NCI-H2081 (cell line): ENCODE measurements at regions not wholly inside any gene's neighbourhood (a gene's known extent, or its start where the extent isn't known, plus 50 kb on each side); places are given as distances from the start of the nearest gene placed in this dataset.
"Not testable (repeated sequence)": the region's sequence is repeated elsewhere in the genome, so short reads cannot be mapped to it uniquely, and the experiment has no call there.

Source experiments
- DNase-seq, 2 experiments: peaks; one replicate each; lab custom pipeline; 2025; lab: John Stamatoyannopoulos, UW

DNA sequence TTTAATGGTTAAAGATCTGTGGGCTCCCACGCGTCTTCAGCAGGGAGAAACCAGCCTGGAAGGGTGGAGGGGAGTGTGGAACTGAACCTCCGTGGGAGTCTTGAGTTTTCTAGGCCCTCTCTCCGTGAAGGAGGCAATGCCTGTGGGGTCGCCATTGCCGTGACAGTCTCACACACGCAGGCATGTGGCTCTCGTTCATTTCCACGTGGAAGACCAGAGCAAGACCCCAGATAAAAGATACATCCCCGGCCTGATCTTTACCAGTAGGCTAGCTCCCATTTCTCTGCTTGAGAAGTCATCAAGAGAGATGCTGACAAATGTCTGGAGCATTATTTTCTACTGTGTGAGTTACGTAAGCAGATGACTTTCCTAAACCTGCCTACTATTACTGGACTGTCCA lies 491.7 kb upstream of the LMO3 start:
- no peak for DNase-seq

DNA sequence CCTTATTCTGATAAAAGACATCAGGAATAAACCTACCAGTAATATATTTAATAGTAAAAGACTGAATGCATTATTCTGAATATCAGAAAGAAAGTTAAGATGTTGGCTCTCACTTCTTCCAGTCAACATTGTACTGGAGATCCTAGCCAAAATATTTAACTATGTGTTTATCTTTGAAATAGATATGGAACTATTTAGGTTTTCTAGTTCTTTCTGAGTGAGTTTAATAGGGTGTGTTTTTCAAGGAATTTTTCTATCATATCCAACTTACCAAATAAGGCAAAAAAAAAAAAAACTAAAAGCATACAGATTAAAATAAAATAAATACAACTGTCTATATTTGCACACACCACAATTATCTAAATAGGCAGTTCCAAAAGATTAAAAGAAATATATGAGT lies 478.9 kb upstream of the LMO3 start:
- no peak for DNase-seq

GRCh38 chr12:17079251-17079909 lies 473.4 kb upstream of the LMO3 start:
- peak in 1 of 2 experiments; percentile 34 for DNase-seq

DNA sequence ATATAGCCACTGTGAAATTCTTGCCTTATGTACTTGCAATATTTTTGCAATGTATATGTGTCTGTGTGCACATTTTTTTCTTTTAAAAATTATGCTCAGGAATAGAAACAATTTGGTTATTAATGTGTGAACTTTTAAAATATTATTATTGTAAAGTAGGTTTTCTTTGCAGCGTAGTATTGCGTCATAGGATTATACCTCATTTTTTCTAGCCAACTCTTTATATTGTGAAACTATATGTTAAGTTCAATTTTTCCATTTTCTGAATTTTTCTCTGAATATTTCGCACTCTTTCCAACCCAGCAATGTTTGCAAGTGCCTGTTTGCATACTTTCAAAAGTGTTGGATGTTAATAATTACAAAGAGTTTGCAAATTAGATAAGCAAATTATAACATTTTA lies 471.6 kb upstream of the LMO3 start:
- DNase-seq, result no peak

DNA sequence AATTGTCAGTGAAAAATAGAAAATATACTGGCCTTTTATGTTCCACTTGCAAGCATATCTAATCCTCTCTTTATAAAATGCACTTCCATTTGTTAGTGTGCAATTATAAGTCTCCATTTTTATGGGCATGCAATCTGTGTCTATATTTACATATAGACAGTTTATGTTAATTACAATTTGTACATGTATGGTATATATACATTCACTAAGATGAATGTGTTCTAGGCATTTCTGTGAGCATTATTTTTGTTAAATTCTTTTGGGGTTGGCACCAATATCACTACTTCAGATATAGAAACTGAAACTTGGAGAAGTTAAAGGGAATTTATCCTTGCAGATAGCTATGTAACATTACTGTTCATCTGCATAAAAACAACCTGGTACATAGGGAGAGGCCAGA lies 470.8 kb upstream of the LMO3 start:
- DNase-seq, result peak in 1 of 2 experiments; percentile 42

GRCh38 chr12:17076028-17076744 lies 470.2 kb upstream of the LMO3 start:
- DNase-seq, result peak; percentile 71 to 89

DNA sequence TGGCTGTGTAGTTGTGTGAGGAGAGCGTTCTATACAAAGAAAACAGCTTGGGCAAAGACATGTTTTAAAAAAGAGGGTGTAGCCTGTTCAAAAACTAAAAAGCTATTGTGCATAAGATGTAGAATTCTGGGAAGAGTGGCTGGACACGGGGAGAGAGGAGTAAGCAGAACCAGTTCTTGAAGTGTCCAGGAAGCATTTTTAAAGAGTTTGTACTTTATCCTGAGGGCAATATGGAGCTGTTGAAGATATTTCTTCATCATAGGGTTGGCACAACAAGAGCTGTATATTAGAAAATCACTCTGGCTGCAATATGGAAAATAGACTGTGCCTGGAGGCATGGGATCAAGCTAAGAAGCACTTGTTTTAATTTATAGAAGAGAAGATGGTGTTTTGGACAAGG lies 458.9 kb upstream of the LMO3 start:
- DNase-seq, result no peak

DNA sequence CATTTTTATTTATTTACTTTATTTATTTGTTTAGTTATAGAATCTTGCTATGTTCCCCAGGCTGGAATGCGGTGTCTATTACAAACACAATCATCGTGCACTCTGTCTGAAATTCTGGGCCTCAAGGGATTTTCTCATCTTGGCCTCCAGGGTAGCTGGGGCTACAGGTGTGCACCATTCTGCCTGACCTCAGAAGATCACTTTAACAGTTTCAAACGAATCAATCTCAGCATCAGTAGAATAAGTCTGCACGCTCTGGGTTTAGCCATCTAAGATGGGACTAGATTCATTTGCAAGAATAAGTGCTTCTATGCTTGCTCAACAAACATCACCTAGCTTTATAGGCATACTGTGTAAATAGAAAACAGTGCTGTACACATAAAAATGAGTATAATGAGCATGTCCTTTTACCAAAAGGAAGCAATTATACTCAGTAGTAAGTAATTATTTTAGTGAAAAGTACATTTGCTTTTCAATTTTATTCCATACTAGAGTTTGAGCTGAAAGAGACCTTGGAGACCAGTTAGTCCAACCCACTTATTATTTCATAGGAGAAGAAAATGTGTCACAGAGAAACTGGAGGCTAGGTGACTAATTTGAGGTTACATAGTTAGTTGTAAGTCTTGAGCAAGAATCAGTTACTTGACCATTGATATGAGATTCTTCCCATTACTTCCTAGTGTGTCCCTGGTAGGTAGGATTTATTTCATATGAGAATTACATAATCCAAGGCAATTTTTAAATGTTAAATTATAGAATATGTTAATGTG lies 456.5 kb upstream of the LMO3 start:
- DNase-seq, result peak; percentile 64 to 96

DNA sequence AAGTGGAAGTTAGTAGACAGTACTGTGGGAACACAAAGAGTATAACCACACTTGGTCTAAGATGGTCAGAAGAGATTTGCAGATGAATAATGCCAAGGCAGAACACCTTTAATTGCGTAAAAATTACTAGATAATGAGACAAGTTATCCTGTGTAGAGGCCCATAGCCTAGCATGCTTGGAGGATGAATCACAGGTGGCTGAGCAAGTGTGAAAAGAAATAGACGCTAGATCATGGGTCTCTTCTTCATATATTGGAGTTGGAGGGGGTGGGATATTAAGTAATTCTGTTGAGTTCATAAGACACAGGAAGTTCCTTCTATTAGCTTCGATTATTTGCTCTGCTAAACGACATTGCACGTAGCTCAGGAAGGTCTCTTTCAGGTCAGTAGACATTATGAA lies 454.3 kb upstream of the LMO3 start:
- DNase-seq, result no peak

GRCh38 chr12:17056546-17056945 lies 450.6 kb upstream of the LMO3 start:
- DNase-seq, result no peak

DNA sequence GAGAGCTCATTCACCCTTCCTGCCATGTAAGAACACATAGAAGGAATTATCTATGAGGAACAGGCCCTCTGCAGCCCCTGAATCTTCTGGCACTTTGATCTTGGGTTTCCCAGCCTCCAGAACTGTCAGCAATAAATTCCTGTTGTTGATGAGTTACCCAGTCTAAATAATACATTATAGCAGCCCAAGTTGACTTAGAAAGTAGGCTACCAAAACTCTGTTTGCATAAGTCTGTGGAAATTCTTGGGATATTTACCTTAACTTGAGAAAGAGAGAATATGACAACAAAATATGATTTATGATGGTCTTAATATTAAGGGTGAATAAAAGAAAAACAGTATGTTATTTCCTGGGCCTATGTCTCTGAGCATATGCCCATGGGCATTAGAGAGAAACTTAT lies 433.0 kb upstream of the LMO3 start:
- no peak for DNase-seq

DNA sequence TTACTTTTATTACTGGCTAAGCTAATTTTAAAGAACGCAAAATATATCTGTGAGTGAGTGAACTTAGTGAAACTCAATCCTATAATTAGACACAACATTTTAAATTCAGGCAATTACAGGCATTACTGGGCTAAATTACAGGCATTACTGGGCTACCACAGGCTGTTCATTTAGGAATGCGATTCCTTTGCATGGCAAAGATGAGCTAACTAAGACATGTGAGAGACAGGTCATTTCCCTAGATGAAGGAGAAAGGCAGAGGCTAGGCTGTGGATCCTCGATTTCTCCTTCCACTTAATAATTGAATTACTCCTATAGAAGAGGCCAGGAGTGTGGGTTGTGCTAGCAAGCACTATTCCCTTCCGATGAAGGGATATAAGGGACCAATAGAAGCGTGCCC lies 429.4 kb upstream of the LMO3 start:
- peak in 1 of 2 experiments; percentile 28 for DNase-seq

GRCh38 chr12:17030338-17030737 lies 424.4 kb upstream of the LMO3 start:
- peak; percentile 15 to 89 for DNase-seq

DNA sequence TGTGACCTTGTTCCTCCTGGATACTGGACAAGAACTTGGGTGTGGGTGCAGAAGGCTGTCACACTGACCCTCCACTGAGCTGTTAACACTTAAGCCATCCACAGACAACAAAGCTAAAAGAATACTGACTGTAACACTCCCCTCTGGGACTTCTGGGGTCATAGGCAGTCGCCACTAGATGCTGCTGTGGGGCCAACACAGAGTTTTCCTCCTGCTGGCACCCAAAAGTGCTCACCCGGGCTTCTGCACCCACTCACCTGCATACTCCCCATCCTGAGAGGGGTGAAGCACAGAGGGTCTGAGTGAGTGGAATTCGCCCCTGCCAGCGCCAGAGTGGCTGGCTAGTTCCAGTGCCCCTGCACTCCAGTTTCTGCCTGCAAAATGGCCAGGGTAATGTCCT lies 422.4 kb upstream of the LMO3 start:
- DNase-seq, result peak in 1 of 2 experiments; percentile 17

DNA sequence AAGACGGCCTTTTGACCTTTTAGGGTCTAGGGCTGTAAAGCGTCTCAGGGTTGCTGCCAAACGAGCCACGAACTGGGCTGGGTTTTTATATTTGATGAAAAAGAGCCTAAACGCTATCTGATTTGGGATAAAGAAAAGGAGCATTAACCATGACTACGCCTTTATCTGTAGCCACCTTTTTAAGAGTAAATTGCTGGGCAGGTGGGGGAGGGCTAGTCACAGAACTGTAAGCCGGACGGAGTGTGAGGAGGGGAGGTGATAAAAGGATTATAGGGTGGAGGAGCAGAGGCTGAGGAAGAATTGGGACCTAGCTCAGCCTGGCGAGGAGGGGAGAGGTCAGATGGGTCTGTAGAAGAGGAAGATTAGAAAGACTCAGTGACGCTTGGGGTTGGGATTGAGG lies 419.5 kb upstream of the LMO3 start:
- not testable (repeated sequence) for DNase-seq

DNA sequence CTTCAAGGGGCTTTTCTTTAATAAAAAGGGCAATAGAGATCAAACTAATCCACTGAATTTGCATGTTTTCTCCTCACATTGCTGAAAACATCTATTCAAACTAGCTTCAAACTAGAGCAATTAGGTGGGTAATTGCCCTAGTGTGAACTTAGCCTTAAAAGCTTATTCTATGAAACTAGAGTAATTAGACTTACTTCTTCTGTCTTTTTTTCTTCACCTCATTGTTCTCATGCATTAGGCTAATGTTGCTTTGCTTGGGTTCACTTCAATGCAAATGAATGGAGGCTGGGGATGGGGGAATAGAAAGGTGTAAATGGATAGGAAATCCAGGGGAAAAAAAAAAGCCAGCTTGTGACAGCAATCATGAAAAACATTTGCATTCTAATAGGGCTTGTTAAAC lies 414.8 kb upstream of the LMO3 start:
- DNase-seq, result no peak

DNA sequence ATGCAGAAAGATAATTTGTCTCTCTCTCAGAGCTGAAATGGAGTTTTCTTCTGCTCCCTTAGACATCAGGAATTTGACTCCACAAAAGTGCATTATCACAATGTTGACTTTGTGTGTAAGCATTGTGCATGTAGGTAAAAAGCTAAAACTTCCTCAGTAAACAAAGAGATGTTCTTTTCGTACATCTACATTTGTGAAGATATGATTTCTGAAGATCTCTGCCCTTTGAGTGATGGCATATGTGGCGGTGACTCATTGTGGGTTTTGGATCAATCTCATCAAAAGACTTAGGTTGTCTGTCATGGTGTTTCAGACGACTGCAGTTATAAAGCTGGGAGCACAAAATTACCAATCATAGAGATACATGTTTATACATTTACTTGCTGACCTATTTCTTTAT lies 411.4 kb upstream of the LMO3 start:
- no peak for DNase-seq

DNA sequence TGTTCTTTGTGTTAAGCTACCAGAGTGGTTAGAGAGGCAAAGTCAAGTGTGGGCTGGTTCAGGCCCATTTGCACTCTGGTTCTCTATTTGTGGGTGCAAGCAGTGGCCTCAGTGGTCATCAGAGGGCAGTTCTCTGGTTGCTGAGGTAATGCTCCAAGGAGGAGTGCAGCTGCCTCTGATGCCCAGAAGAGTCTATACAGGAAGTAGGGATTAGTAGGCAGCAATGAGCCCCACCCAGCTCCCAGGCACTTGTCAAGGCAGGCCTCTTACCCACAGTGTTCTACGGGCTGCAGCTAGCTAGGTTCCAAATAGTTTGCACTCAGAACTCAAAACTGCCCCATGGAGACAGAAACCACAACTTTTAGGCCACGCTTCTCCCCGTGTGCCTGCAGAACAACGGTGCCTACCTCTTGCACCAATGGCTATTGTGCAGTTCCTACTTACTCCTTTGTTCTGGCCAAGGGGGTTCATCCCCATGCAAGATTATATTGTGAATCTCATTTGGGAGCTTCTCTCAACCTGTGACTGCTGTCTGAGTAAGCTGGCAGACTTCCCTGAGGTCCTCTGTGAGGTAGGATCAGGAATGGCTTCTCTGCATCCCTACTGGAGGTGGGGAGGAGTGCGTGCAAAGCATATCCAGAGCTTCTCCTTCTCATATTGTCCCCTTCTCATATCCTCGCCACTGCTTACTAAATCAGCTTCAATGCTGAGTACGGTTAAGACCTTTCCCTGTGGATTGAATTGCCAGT lies 410.3 kb upstream of the LMO3 start:
- no peak for DNase-seq

- no peak for DNase-seq
These were observed 409.5 kb upstream of the LMO3 start for GRCh38 chr12:17015501-17015900.

- not testable (repeated sequence) for DNase-seq
These were observed 401.6 kb upstream of the LMO3 start for GRCh38 chr12:17007442-17008040.

DNA sequence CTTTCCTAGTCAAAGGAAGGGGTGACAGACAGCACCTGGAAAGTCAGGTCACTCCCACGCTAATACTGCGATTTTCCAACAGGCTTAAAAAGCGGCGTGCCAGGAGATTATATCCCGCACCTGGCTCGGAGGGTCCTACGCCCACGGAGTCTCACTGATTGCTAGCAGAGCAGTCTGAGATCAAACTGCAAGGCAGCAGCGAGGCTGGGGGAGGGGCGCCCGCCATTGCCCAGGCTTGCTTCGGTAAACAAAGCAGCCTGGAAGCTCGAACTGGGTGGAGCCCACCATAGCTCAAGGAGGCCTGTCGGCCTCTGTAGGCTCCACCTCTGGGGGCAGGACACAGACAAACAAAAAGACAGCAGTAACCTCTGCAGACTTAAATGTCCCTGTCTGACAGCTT lies 392.6 kb upstream of the LMO3 start:
- DNase-seq, result not testable (repeated sequence)

GRCh38 chr12:16984484-16984883 lies 378.5 kb upstream of the LMO3 start:
- no peak for DNase-seq
